Stimulated activated naive CD4-positive, alpha-beta T cell (primary cell): ENCODE measurements at regions not wholly inside any gene's neighbourhood (a gene's known extent, or its start where the extent isn't known, plus 50 kb on each side); places are given as distances from the start of the nearest gene placed in this dataset.
A peak's percentile ranks its signal among the peaks of the same experiment; 100 is the strongest.

Source experiments
- DNase-seq, 6 experiments: peaks; one replicate each; lab custom pipeline; 2025; lab: John Stamatoyannopoulos, UW

DNA sequence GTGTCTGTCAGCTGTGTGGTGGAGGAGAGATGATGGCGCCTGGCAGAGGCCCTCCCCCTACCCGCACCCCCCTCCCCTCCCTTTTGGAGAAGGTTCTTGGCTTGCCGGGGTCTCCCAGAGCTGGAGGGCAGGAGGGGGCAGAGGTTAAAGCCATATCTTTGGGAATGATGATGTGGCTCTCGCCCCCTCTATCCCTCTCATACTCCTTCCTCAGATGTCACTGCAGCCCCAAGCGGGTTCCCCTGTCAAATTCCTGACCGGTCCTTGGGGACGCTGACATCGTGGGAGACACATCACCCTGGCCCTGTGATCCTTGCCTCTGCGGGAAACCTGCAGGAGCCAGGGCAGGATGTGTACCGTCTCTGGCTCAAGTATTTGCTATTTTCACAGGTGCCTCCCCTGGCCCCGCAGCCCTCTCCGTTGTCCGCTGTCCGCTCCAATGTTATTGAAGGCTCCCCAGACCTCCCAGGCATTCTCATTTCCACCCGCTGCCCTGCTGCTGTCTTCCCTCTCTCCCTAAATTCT is 109.5 kb downstream of the FOXD1 start:
- no peak for DNase-seq

DNA sequence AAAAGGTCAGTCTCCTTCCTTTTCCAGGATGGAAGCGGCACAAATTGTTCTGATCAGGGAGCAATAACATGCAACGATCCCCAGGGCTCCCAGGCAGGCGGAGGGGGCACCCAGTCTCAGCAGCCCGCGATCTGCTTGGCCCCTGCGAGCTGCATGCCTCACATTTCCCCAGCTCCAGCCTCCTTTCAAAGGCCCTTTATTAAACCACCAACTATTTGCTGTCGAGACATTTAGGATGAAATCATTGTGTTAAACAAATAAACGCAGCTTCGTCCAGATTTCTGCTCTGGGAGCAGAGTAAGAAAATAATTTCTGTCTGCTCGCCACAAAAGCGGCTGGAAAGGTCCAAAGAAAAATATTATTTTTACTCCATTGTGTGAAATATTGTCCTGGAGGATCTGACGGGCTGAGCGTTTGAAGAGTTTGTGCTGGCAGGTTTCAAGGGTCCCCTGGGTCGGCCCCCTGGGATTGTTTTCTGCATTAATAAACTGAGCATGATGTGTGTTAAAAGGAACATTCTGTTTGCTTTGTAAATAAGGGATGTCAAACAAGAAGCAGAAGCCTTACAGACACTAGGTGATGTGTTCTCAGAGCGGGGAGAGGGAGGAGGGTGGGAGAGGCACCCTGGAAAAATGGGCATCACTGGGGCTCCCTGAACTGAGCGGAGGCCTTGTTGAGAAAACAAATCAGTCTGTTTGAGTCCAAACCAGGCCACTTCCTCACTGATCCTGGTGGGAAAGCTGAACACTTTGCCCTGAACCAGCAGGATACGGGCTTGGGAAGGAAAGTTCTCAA is 110.1 kb downstream of the FOXD1 start:
- no peak for DNase-seq

DNA sequence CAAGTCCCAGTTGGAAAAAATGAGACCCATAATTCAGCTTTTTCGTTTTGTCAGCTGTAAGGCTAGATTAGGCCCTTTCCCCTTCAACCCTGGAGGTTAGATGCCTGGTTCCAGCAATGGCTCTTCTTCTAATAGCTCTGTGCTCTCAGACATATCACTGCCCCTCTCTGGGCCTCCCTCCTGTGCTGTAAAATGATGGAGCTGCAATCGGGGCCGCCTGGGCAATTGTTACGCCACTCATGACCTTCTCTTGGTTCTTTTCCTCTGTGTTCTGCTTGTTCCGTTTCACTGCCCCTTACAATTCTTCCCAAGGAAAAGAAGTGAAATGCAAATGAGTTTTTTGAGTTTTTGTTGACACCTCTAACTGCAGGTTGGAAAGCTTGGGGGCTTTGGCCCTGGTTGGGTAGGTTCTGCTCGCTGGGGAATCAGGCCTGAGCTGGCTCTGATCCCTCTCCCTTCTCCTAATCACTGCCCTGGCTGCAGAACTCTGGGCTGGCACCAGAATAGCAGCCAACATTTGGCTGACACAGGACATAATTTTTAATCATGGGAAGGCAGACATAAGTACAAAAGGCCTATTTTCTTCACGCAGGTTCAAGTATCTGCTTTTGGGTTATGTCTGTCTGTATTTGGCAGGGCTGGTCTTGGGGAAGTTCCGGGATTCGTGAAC is 110.9 kb downstream of the FOXD1 start:
- DNase-seq = no peak

DNA sequence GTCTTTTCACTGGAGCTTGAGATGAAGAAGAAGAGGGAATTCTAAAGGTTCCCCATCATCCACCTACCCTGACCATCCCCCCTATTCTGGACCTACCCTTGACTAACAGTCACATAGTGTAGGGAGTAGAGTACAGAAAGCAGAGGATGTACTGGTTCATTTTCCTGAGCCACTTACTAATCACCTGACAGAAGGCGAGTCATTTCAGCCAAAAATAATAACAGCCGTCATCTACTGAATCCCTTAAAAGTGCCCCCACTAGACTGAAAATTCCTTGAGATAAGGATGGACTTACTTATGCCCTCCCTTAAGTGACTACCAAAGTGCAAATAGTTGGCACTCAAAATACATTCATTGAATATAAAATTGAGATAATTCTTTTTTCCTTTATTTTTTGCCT is 112.2 kb downstream of the FOXD1 start:
- no peak for DNase-seq

DNA sequence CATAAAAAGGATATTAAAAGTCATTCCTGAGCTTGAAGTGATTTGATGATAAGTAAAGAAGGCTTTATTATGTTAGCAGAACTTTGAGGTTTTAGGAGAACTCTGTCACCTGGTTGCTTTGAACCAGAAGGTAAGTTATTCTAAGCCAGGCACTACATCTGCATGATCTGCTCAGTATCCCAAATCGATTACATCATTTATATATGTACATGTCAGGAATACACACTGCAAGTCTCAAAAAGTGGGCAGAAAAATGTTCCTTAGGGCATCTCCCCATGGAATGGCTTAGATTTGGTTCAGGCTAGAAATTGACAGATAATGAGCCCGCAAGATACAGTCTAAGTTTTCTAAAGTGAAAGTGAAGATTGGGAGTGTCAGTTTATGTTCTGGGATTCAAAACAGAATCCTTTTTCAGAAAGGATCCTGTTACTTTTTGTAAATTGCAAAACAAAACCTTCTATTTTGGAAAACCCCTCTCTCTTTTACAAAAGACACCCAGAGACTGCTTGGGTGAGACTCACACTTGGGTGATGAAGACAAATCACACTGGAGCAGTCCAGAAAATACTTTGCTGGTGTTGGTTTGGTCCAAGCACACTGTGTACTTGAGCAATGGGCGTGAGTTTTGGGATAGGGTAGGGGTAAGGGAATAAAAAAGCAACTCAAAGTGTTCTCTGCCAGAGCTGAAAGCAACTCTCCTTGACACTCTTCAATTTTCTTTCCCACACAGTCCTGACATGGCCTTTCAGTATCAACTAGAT is 114.5 kb downstream of the FOXD1 start:
- DNase-seq = no peak

DNA sequence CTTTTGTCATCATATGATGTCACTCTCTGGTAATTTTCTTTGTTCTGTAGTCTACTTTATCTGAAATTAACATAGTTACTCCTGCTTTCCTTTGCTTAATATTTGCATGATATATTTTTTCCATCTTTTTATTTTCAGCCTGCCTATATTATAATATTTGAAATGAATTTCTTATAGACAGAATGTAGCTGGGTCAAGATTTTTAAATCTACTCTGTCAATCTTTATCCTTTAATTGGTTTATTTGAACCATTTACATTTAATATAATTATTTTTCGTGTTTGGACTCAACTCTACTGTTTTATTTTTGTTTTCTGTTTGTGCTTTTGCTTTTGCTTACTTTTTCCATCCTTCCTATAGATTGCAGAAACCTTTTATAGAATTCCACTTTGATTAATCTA is 118.0 kb downstream of the FOXD1 start:
- no peak for DNase-seq

DNA sequence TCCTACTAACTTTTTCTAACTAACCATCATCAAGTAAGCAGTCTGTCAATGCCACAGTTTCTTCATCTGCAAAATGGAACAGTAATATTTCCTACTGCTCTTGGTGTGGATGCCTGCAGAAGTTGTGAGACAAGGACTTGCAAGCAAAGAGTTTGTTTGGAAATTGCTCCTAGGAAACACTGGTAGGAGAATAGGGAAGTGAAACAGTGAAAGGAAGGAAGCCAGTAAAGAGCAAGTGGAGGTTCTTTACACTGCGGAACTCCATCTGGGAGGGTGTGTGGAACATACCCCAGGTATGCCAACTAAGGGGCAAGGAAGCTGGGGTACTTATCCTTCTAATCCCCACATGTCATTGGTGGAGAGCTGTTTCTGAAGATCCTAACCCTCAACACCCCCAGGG is 119.9 kb downstream of the FOXD1 start:
- DNase-seq = no peak

DNA sequence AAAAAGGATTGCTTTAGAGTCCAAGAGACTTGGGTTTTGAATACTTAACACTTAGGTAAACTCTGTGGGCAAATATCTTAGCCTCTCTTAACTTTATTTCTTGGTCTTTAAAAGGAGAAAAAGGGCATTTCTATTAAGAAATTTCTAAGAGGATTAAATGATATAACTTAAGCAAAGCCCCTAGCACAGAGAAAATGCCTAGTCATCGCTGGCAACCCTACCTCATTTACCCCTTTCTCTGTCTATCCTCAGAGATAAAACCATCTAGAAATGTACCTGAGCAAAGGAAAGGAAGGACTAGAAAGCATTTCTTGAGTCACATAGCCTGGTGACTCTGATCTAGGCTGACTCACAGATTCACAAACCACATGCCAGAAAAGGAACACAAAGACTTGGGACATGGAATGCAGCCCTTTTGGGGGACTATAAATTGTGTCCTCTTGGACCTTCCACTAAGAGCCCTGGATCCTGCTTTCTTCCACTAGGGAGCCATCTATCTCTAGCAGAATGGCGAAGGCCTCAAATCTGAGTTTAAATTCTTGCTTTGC is 120.6 kb downstream of the FOXD1 start:
- DNase-seq = no peak

DNA sequence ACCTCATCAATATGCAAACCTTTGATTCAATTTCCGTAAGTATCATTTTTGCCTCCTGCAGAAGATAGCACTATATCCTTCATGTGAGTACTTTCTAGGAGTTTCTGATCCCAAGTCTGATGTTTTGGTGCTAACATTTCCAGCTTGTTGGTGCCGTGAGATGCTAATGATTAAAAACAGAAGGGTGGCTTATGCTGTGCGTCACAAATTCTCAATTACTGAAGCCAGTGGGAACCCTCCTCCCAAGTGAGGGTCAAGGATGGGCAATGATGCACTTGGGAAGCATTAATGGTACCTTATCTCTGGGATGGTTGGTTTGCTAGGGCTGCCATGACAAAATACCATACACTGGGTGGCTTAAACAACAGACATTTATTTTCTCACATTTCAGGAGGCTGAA is 123.0 kb downstream of the FOXD1 start:
- DNase-seq = no peak

DNA sequence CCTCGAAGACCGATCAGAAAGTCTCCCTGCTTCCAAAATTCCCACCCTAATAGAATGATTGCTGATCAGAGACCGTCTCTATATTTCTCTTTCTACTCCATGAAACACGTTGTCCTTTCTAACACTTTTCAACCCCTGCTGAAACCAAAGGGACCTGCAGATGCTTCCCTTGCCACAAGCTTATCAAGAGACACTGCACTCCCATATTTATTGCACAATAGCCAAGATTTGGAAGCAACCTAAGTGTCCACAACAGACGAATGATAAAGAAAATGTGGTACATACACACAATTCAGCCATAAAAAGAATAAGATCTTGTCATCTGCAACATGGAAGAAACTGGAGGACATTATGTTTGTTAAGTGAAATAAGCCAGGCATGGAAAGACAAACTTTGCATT is 125.1 kb downstream of the FOXD1 start:
- no peak for DNase-seq

DNA sequence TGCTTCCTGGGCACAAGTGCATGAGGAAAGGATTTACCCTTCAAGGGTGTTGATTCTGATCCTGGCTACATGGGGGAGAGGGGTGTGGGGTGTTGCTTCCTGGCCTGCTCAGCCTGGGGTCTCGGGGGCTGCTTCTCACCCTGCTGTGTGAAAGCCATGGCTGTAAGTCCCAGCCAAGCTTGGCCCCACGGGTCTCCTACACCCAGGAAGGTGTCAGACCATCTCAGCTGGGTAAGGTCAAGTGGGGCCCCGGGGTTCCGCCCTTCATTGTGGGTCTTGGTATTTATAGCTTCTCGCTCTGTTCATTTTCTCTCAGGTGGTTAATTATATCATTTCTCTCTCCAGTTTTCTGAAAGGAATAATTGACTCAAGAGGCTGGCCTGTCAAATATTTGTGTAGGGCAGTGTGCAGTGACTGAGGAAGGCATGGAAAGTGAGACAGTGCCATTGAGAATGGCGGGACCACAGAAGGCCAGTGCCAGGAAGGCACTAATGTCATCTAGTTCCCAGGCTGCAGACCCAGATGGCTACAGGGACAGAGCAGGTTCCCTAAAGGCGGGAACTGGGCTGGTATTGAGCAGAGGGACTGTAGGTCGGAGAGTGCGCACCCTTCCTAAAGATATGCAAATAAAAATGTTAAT is 126.0 kb downstream of the FOXD1 start:
- DNase-seq = no peak

DNA sequence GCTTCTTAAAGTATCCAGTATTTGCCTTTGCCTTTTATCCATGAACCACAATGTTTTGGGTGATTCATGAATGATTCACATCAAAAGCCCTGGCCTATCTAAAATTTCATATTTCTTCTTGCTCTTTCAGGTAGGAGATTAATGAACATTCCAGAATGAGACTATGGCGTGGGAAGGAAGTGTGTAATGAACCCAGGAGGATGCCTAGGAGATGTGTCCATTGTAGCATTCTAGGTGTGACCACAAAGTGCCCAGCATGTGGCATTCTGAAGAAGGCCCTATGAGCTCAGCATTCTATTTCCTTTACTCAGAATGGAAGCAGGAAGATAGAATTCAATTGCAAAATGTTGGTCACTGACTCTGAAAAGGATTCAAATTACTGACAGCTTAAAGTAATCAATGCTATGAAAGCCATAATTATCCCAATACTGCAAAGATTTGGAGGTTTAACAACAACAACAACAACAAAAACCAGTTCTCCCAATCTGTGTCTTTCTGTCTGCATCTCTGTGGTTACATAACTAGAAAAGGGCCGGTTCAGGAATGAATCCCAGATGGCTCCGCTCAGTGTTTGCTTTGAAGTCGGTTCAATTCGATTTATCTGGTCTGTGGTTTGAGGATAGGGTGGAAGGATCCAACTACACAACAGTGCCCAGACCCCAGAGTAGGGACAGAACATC is 126.7 kb downstream of the FOXD1 start:
- DNase-seq = no peak

DNA sequence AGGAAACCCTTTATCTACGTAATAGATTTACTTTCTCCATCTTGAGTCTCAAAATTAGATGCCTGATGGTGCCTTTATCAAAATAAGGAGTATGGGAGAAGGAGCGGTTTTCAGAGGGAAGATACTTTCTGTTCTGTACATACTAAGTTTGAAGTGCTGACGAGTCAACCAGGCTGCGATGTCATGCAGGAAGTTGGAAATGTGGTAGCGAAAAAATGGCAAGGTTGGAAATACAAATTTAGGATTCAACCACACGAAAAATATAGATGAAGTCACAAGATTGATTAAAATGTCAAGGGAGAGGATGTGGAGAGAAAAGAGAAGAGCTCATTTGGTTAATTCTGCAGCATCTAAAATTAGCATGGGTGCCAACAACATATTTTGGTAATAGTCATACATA is 129.5 kb downstream of the FOXD1 start:
- no peak for DNase-seq

DNA sequence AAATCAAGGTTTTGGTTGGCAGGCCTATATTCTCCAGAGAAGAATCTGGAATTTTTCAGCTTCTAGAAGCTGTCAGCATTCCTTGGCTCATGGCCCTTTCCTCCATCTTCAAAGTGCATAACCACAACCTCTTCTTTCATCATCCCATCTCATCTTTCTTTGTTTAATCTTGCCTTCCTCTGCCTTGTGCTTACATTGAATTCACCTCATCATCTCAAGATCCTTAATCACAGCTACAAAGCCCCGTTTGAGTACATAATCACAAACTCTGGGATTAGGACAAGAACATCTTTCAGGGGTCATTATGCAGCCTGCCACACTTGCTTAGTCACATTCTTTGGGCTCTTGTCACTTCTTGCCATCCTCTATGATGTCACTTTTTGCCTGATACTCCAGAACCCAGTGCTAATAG is 130.3 kb downstream of the FOXD1 start:
- DNase-seq = no peak

DNA sequence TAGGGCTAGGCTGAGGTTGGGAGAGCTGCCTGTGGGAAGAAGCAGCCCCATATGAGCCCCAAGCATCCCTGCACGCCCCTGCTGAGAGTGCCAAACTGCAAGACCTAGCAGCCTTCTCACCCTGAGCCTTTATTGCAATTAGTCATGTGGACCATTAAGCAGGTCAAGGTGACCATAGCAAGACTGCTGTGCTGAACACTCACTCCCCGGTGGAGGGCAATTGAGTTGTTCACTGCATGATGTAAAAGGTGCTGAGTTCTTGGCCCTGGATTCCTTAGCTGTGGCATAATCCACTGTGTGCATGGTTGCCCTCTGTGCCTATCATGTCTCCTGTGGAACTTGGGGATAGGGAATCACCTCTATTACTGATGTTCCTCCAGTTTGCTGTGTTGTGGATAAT is 131.1 kb downstream of the FOXD1 start:
- DNase-seq = no peak

DNA sequence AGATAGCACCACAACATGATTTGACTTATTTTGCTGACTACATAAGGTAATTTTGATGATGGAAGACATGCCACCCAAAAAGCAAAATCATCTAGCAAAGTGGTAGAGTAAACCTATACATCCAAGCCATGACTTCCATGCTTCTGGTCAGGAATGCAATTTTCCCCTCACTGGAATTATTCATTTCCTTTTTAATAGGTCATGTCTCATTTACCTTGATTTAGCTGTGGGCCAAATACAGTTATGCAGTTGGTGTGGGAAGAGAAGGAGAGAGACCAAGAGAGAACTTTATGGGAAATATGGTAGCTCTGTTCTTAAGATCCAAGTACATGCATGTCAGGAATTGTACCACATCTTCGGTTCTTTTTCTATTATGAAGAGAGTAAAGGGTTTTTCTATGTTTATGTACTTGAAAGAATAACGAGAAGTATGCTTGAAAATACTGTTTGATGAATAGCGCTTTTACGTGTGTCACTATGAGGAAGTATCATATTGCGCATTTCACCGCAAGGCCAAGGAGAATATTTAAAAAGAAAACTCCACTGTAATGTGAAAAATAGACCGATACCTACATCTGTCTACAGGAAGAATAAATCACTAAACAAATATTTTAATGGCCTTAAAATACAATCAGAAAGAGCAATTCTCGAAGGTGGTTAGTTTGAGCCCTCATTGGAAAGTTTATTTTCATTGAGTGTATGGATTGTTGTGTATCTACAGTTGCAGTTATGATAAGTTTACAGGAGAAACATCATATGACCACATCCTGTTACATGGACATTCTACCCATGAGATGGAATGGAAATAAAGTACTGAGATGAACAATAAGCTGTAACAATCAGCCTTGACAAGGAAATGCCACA is 134.0 kb downstream of the FOXD1 start:
- DNase-seq = no peak

DNA sequence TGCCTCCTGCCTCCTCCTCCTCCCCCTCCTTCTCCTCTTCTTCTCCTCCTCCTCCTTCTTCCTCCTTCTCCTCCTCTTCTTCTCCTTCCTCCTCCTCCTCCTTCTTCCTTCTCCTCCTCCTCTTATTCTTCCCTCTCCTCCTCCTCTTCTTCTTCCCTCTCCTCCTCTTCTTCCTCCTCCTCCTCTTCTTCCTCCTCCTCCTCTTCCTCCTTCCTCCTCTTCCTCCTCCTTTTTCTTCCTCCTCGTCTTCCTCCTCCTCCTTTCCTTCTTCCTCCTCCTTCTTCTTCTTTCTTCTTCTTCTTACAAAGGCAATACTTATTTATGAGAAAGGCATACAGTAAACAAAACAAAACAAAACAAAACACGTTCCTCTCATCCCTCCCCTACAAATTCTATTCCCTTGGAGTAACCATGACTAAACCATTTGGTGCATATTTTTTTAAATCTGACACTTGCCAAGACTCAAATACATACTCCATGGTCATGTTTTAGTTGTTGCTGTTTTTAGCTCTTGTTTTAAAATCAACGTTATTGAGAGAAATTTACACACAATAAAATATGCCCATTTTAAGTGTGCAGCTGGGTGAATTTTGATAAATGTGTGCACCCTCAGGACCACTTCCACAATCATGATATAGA is 135.6 kb downstream of the FOXD1 start:
- DNase-seq = no peak

DNA sequence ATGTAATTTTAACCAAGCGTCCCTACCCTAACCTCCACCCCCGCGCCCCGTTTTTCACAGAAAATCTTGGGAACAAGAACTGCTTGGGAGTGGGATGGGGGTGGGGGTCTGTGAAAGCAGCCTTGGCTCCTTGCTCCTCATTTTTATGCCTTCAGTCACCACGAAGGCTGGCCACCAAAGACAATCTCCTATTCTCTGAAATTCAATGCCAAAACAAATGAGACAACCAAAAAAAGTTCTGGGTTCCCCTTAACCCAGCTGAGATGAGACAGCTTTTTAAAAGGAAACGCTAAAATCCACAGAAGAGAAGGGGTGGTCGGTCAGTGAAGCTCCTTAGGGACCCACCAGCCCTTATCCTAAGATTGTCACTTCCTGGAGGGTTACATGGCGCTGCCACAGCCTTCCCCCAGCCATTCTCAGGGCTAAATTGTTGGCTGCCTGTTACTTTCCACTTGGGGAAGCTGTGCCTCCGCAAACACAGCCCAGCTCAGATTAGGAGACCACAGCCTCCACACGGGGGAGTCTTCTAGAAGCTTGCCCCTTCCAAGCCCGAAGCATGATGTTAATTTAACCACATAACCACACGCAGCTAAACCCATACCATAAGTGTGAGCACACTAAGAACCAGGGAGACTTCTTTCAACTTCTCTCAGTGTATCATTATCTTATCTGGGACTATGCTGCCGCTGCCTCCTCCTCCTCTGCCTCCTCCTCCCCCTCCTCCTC is 136.3 kb downstream of the FOXD1 start:
- peak in 1 of 6 experiments; percentile 4 for DNase-seq
